ENCODE measurements at regions not wholly inside any gene's neighbourhood (a gene's known extent, or its start where the extent isn't known, plus 50 kb on each side); places are given as distances from the start of the nearest gene placed in this dataset.

DNA sequence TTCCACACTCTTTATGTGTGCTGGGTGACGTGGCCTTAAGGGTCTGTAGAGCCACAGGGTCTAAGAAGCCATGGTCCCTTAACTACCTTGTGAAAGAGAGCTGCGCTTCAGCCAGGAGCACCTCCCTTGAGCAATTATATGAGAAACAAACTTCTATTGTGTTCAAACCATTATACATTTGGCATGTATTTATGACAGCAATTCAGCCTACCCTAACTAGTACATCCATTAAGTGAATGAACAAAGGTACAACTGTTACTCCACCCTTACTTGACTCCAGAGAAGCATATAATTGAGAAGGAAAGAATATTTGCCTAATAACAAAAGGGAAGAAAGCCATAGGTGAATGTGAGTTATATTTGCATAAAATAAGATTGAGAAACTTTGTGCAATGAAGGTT is 69.8 kb upstream of the BOC start:
- Histone ChIP-seq H3K56ac (ENCODE audit: insufficient read length, low read depth, low read length) (no peak overlapping the region), H3K9me3 (ENCODE audit: control insufficient read depth, low read depth, low read length) (no peaks in the 10 kb centered on the region), H3K27me3 (ENCODE audit: insufficient read depth, low read length) (no peaks in the 10 kb centered on the region), H4K8ac (replicated peaks; ENCODE audit: insufficient read length, low read depth, low read length) (no peak overlapping the region), H2BK5ac (ENCODE audit: insufficient read length, low read length) (no peak overlapping the region), H3K23ac (ENCODE audit: insufficient read length, low read depth, low read length) (no peak overlapping the region), H3K9ac (ENCODE audit: extremely low read depth, insufficient read length, low read length) (no peak overlapping the region), H2BK15ac (ENCODE audit: low read depth, low read length) (no peak overlapping the region), H3T11ph (ENCODE audit: low read length) (no peak overlapping the region), H4K5ac (ENCODE audit: insufficient read length, low read depth, low read length) (no peak overlapping the region), H3K79me2 (ENCODE audit: insufficient read depth, low read length) (no peaks in the 10 kb centered on the region), H3K4ac (ENCODE audit: low read depth, low read length) (no peak overlapping the region), H2BK20ac (ENCODE audit: low read depth, low read length, poor library complexity, severe bottlenecking) (no peak overlapping the region), H3K4me2 (ENCODE audit: insufficient read depth, insufficient read length, low read length) (no peak overlapping the region), H2BK12ac (ENCODE audit: insufficient read length, low read depth, low read length) (no peak overlapping the region), H3K23me2 (ENCODE audit: insufficient read length, low read depth, low read length, poor library complexity, severe bottlenecking) (no peaks in the 10 kb centered on the region), H4K20me1 (ENCODE audit: control insufficient read depth, insufficient read depth, insufficient read length) (no peaks in the 10 kb centered on the region), H2AFZ (ENCODE audit: low read length) (no peak overlapping the region), H3K18ac (ENCODE audit: insufficient read length, low read depth, low read length) (no peak overlapping the region), H3K79me1 (ENCODE audit: insufficient read depth, low read depth, low read length, poor library complexity, severe bottlenecking) (no peaks in the 10 kb centered on the region), H3K27ac (ENCODE audit: insufficient read length, low read depth, low read length) (no peak overlapping the region), H4K91ac (ENCODE audit: insufficient read length, low read depth, low read length) (no peak overlapping the region), H3K14ac (ENCODE audit: insufficient read depth, low read length) (no peak overlapping the region), H3K4me1 (ENCODE audit: insufficient read depth, low read length) (peaks cover 4% of the 10 kb centered on the region; the same call in 1 of the 2 replicates), H2AK5ac (ENCODE audit: insufficient read length, low read length) (no peak overlapping the region), H2BK120ac (ENCODE audit: low read depth, low read length, poor library complexity, severe bottlenecking) (no peak overlapping the region)
- no peak for TF ChIP-seq CTCF (conservative IDR thresholded peaks at IDR 0.05)
- WGBS (ENCODE audit: extremely low coverage, insufficient read length, low lambda C conversion rate) = no CpG with 5 or more reads among the region's 2 CpGs
- no peak overlapping the region for H3K4me3 Mint-ChIP-seq
- peaks cover 14% of the 10 kb centered on the region for H3K27me3 Mint-ChIP-seq (ENCODE audit: low read depth)
- no peak overlapping the region for H3K27ac Mint-ChIP-seq
- H3K36me3 Mint-ChIP-seq (ENCODE audit: insufficient read depth in 1 of 3, low read depth in 3 of 3) = peaks cover 0 to 6% (median 0%) of the 10 kb centered on the region in 3 experiments; a peak in 1 of 7 replicates
- DNase-seq = no peak
- H3K9me3 Mint-ChIP-seq = peaks cover 0 to 3% of the 10 kb centered on the region in 2 experiments; a peak in 3 of 5 replicates
- peaks cover 15 to 20% of the 10 kb centered on the region in 2 experiments for H3K4me1 Mint-ChIP-seq
